ENCODE measurements at regions not wholly inside any gene's neighbourhood (a gene's known extent, or its start where the extent isn't known, plus 50 kb on each side); places are given as distances from the start of the nearest gene placed in this dataset.

GRCh38 chr13:111926501-111927180, 140.3 kb upstream of the SOX1 start:
- TF ChIP-seq CTCF (conservative IDR thresholded peaks at IDR 0.05 in 1 of 2, IDR thresholded peaks at IDR 0.05 in 1 of 2; ENCODE audit: extremely low read depth in 1 of 2, insufficient read depth in 1 of 2, low read depth in 1 of 2, low read length in 2 of 2) (no peak), EZH2 (IDR thresholded peaks at IDR 0.05; ENCODE audit: borderline replicate concordance, low read length) (no peak)

Measured in mammary epithelial cell (primary cell).